ENCODE measurements at regions not wholly inside any gene's neighbourhood (a gene's known extent, or its start where the extent isn't known, plus 50 kb on each side); places are given as distances from the start of the nearest gene placed in this dataset.

GRCh38 chr12:39043424-39043822 is 138.0 kb upstream of the CPNE8 start:
- no peak for DNase-seq

GRCh38 chr12:39040275-39040674 is 134.9 kb upstream of the CPNE8 start:
- no peak for DNase-seq

DNA sequence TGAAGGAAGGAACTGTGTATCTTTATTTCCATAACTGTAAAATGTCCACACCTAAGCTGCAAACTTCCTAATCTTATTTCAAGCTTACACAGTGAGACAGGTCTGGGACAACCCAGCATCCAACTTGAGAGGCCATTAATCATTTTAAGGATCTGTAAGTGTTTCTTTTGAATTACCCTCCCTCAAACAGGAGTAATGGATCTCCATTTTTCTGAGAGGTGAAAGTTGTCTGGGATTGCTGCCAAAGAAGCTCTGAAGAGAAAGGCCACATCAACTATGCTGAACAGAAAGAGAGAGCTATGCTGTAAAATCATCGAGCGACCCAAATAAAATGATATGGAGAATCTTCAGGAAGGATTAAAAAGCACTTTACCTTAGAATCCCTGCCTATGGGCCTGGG is 131.7 kb upstream of the CPNE8 start:
- no peak for DNase-seq

DNA sequence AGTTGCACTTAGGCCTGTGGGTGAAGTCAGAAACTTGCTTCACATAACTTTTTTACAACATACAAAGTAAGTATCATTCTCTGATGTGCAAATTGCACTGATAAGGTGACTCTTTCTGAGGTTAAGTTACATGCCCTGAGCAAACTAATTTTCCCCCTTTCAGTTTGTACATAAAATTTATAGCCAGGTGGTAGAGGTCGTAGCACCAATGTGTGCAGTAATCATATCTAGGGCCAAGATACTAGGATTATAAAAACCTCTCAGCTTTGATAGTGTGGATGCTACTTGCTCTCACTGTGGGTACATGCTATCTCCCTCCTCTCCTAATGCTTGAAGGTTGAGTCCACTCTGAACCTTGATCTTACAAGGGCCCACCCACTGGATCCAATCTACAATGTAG is 130.7 kb upstream of the CPNE8 start:
- no peak for DNase-seq

DNA sequence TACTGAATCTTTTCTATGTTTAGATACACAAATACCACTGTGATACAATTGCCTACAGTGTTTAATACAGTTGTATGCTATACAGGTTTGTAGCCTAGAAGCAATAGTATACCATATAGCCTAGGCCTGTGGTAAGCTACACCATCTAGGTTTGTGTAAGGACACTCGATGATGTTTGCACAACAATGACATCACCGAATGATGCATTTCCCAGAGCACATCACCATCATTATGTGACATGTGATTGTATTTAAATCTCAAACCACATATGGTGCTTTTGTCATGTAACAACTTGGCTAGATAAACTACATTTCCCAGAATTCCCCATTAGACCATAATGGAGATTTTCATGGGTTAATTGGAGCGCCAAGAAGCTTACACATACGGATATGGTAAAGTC is 128.4 kb upstream of the CPNE8 start:
- DNase-seq: no peak

DNA sequence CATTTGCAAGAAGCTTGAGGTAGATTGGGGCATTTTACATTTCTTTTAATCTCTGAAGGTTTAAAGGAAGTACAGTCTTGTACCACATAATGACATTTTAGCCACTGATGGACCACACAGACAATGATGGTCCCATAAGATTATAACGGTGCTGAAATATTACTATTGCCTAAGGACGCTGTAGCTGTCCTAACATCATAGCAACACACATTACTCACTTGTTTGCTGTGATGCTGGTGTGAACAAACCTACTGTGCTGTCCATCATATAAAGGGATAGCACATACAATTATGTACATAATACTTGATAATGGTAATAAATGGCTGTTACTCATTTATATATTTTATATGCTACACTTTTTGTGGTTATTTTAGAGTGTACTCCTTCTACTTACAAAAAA is 127.1 kb upstream of the CPNE8 start:
- DNase-seq: no peak

- no peak for DNase-seq
Measured at GRCh38 chr12:39032034-39032433, 126.6 kb upstream of the CPNE8 start.

DNA sequence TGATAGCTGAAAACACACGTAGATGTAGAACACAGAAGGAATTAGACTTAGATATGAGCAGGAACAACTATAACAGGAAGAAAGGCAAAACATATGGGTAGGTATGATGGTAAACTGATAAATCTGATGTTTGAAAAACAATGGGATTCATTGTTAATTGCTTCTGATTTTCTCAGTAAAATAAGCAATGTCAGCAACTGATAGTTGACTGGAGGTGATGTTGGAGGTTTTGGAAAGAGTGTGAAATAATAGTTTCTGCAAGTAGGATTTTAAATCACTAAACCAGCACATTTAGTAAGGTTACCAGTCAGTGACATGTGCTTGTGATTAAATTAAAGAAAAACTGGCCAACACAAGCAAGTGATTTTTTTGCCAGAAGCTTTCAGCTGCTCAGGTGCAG is 123.0 kb upstream of the CPNE8 start:
- DNase-seq: no peak

GRCh38 chr12:39012870-39013269 is 107.5 kb upstream of the CPNE8 start:
- no peak for DNase-seq

DNA sequence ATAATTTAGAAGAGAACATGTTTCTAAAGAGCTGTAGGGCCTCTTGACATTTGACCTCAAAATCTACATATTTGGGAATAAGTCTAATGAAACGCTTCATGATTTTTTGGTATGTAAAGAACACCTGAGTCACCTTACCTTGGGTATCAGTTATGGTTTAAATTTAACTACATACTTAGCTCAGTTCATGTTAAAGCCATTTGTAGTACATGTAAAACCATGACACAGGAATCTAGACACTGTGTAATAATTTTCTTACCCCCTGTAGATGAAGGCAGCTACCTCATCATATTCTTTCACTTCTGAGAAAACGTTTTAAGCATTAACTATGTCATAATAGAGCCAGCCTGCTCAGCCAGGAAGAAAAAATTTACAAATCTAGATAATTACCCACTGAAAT is 105.8 kb upstream of the CPNE8 start:
- DNase-seq: no peak

DNA sequence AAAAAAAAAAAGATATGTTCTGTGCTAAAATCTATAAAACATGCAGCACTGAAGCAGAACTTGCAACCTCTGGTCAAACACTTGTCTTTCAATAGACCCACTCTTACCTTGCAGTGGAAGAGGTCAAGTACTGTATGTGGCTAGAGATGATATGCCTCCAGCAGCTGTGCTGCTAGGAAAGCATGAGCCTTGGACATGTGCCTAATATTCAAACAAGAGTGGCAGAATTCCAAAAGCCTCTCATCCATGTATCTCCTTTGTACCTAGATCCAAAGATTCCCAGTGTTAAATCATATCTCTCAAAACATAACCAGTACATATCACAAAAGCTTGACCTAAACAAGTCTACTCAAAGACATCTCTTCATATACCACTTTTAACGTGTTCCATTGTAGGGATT is 105.0 kb upstream of the CPNE8 start:
- DNase-seq: no peak

DNA sequence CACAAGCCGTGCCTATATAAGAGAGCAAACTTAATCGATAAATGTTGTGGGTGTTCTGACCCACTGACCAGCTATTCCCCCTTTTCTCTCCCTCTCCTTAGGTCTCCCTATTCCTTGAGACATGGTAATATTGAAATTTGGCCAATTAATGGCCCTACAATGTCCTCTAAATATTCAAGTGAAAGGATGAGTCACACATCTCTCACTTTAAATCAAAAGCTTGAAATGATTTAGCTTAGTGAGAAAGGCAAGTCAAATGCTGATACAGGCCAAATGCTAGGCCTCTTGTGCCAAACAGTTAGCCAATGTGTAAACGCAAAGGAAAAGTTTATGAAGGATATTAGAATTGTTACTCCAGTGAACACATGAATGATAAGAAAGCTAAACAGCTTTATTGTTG is 102.2 kb upstream of the CPNE8 start:
- DNase-seq: no peak

DNA sequence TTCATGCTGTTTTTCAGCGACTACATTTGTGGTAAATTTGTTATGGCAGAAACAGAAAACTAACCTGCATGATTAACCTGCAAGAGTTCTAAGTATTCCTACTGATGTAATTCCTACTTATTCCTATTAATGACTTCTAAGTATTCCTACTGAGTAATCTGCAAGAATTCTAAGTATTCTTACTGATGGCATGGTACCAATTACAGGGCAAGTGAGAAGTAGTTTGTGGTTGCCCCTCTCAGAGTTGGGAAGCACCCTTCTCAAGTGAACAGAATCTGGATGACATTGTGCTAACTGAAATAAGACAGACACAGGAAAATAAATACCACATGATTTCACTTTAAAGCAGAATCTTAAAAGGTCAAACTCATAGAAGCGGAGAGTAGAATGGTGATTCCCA is 100.9 kb upstream of the CPNE8 start:
- DNase-seq: no peak

GRCh38 chr12:39005671-39006070 is 100.3 kb upstream of the CPNE8 start:
- DNase-seq: no peak

GRCh38 chr12:39003541-39004155 is 98.3 kb upstream of the CPNE8 start:
- DNase-seq: no peak

GRCh38 chr12:39000370-39000769 is 95.0 kb upstream of the CPNE8 start:
- no peak for DNase-seq

DNA sequence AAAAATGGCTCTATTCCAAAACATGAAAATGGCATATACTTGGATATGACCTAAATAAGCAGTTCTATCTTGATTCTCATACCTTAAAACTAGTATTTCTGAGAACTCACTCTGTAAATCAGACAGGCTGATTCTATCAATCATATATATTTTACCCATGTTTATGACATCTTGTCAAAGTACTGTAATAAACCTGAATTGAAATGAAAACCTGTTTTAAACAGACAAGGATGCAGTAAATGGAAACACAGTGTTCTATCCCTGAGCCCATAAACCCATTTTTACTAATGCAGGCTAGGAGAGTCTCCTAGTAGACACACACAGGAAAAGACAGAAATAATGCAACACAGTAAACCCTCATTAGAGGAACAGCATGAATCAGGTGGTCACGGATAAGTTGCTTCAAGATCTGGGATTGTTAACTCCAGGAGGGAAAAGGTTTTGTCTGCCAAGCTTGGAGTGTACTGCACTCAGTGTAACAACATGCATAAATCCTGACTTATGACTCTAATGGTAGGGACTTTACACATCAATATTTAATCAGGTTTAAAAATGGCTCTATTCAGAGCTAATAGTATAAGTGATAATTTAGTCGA is 93.6 kb upstream of the CPNE8 start:
- no peak for DNase-seq

DNA sequence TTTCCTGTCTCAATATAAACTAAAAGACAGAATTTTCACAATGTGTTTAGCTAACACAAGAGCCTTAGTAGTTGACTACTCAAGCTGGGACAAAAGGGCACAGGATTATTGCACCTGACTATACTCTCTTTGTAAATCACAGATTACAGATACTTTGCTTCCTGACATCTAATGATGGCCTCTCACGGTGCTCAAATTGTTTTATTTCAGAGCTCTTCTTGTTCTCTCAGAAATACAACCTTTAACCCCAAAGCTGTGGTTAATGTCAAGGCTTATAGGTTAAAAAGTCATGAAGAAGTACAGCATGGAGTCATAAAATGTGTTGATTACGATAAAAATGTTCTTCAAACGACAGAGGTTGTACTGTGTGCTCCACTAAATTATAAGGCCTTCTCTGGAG is 89.9 kb upstream of the CPNE8 start:
- DNase-seq: no peak

GRCh38 chr12:38985961-38986360 is 80.6 kb upstream of the CPNE8 start:
- no peak for DNase-seq

- DNase-seq: no peak
Measured at GRCh38 chr12:38984388-38984787, 79.0 kb upstream of the CPNE8 start.

DNA sequence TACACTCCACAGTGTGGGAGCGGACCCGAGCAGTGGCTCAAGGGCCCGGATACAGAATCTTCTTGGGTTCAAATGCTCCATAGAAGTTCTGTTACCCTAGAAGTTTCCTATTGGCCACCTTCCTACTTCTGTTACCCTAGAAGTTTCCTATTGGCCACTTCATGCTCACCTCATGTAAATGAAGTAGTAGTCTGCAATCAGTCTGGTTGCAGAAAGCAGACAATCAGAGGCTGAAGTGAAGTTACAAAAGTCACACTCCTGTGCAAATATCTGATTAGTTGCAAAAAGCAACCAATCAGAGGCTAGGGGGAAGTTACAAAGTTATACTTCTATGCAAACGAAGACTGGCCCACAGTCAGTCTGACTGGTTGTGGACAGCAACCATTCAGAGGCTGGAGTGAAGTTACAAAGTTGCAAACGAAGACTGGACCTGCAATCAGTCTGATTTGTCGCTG is 77.8 kb upstream of the CPNE8 start:
- DNase-seq: no peak

- no peak for DNase-seq
Measured at GRCh38 chr12:38977132-38977531, 71.7 kb upstream of the CPNE8 start.

- DNase-seq: no peak
Measured at GRCh38 chr12:38969706-38970105, 64.3 kb upstream of the CPNE8 start.

GRCh38 chr12:38961683-38962082 is 56.3 kb upstream of the CPNE8 start:
- DNase-seq: no peak

- no peak for DNase-seq
Measured at GRCh38 chr12:38961012-38961411, 55.6 kb upstream of the CPNE8 start.

Measured in NCI-H2171 treated with DMSO at 0.1 percent for 48 hours (cell line).